ENCODE measurements at regions not wholly inside any gene's neighbourhood (a gene's known extent, or its start where the extent isn't known, plus 50 kb on each side); places are given as distances from the start of the nearest gene placed in this dataset.

DNA sequence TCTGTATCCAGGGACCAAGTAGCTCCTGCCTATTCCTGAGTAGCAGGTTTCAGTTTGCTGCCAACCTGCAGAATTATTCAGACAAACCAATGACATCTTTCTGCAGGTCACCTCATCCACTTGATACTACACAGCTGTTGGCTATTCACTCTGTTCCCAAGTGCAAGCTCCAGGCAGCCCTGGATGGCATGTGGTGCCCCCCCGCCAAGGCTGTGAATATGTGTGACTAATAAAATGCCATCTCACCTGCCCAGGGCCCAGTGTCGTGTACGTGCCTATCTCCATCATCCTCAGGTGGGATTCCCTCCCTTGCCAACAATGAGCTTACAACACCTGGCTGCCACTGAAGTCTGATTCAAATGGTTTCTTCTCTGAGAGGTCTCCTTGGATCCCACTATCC, 125.8 kb downstream of the RAB11FIP2 start:
- WGBS, 2 donors, result 90 to 93% methylated on average over 3 of the region's 3 CpGs
- Histone ChIP-seq H3K9me3 (no peaks in the 10 kb centered on the region), H3K27ac (no peak overlapping the region), H3K4me3 (no peak overlapping the region), H3K36me3 (no peaks in the 10 kb centered on the region), H3K4me1 (no peaks in the 10 kb centered on the region), H3K27me3 (no peaks in the 10 kb centered on the region)
- TF ChIP-seq EP300 (IDR thresholded peaks at IDR 0.05), result no peak
- no peak for TF ChIP-seq POLR2A (IDR thresholded peaks at IDR 0.05)
- TF ChIP-seq, protein P1, sequence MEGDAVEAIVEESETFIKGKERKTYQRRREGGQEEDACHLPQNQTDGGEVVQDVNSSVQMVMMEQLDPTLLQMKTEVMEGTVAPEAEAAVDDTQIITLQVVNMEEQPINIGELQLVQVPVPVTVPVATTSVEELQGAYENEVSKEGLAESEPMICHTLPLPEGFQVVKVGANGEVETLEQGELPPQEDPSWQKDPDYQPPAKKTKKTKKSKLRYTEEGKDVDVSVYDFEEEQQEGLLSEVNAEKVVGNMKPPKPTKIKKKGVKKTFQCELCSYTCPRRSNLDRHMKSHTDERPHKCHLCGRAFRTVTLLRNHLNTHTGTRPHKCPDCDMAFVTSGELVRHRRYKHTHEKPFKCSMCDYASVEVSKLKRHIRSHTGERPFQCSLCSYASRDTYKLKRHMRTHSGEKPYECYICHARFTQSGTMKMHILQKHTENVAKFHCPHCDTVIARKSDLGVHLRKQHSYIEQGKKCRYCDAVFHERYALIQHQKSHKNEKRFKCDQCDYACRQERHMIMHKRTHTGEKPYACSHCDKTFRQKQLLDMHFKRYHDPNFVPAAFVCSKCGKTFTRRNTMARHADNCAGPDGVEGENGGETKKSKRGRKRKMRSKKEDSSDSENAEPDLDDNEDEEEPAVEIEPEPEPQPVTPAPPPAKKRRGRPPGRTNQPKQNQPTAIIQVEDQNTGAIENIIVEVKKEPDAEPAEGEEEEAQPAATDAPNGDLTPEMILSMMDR (IDR thresholded peaks at IDR 0.05), result no peak
- no peak for DNase-seq (ENCODE audit: low spot score in 2 of 2)

DNA sequence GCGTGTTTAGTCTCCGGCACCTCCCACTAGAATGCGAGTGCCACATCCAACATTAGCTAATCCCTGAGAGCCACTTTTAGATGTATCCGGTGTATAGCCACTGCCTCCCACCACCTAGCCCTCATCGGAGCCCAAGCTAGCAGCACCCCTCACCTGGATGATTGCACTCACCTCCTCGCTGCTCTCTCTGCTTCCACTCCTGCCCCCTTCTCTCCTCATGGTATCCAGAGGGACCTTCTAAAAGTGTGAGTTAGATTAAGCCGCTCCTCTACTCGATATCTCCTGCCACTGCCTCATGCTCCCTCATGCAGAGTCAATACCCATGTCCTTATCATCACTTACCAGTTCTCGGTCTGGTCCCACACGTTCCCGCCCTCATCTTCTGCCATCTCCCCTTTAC, 125.3 kb downstream of the RAB11FIP2 start:
- DNase-seq (ENCODE audit: low spot score in 2 of 2), result no peak
- 92 to 93% methylated on average over 11 of the region's 11 CpGs for WGBS, 2 donors
- Histone ChIP-seq H3K27ac (no peak overlapping the region), H3K36me3 (no peaks in the 10 kb centered on the region), H3K4me1 (no peaks in the 10 kb centered on the region), H3K27me3 (no peaks in the 10 kb centered on the region), H3K4me3 (no peak overlapping the region), H3K9me3 (no peaks in the 10 kb centered on the region)
- TF ChIP-seq POLR2A (IDR thresholded peaks at IDR 0.05), result no peak
- TF ChIP-seq, protein P1 (IDR thresholded peaks at IDR 0.05), result no peak

DNA sequence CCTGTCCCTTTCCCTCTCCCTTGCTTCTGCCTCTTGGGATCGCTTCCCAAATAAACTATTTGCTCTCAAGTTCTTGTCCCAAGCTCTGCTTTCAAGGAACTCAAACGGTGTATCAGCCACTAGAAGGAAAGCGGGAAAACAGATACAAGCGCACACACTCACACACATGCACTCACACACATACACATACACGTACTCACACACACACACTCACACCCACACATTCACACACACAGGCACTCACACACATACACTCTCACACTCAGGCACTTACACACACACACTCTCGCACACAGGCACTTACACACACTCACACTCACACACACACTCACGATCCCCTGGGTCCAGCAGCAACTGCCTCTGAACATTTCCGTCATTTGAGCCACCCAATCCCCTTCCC, 121.9 kb downstream of the RAB11FIP2 start:
- Histone ChIP-seq H3K36me3 (no peaks in the 10 kb centered on the region), H3K9me3 (no peaks in the 10 kb centered on the region), H3K4me3 (no peak overlapping the region), H3K27me3 (no peaks in the 10 kb centered on the region), H3K4me1 (no peaks in the 10 kb centered on the region), H3K27ac (no peak overlapping the region)
- DNase-seq (ENCODE audit: low spot score in 2 of 2), result no peak
- WGBS, 2 donors, result 86% methylated on average over 8 of the region's 8 CpGs
- TF ChIP-seq, protein P1 (IDR thresholded peaks at IDR 0.05), result no peak
- no peak for TF ChIP-seq EP300 (IDR thresholded peaks at IDR 0.05)
- TF ChIP-seq POLR2A (IDR thresholded peaks at IDR 0.05), result no peak

DNA sequence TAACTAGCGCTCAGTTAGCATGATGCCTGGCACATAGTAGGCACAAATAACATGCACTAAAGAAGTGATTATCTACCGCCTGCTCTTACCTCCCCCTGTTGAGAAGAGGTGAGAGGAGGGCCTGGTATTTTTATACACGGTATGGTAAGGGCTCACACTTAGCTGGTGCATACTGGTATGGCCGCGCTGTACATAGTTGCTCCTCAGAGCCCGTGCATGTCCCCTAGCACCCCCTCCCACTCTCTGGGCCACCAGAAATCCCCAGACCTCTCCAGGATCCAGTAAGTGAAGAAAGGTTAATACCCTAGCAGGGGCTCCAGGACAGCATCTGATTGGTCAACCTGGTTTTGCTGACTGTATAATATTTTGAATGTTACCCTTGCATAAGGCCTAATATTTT, 121.4 kb downstream of the RAB11FIP2 start:
- H3K36me3 ChIP-seq, result no peaks in the 10 kb centered on the region
- 85 to 89% methylated on average over 6 of the region's 6 CpGs for WGBS, 2 donors

DNA sequence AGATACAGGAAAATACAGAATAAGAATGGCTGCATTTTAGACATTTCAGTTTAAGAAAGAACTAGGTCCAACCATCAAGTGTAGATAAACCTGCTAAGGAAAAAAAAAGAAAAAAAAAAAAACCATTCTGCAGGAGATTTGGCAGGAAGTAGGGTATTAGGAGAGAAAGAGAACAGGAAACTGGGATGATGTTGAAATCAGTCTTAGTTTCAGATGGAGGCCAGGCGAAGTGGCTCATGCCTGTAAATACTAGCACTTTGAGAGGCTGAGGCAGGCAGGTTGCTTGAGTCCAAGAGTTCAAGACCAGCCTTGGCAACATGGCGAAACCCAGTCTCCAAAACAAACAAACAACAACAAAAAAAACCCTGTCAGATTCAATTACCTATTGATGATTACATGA, 120.2 kb downstream of the RAB11FIP2 start:
- Histone ChIP-seq H3K27me3 (no peaks in the 10 kb centered on the region), H3K36me3 (no peaks in the 10 kb centered on the region), H3K27ac (no peak overlapping the region), H3K4me1 (no peaks in the 10 kb centered on the region), H3K4me3 (no peak overlapping the region), H3K9me3 (no peaks in the 10 kb centered on the region)
- no peak for DNase-seq (ENCODE audit: low spot score in 2 of 2)
- WGBS, 2 donors, result 81 to 91% methylated on average over 2 of the region's 2 CpGs
- TF ChIP-seq, protein P1 (IDR thresholded peaks at IDR 0.05), result no peak
- TF ChIP-seq EP300 (IDR thresholded peaks at IDR 0.05), result no peak
- no peak for TF ChIP-seq POLR2A (IDR thresholded peaks at IDR 0.05)

More for the DNA sequence above, 121.4 kb downstream of the RAB11FIP2 start:
- H3K27ac ChIP-seq, result no peak overlapping the region
- H3K4me3 ChIP-seq, result no peak overlapping the region
- H3K4me1 ChIP-seq, result no peaks in the 10 kb centered on the region
- no peak for DNase-seq (ENCODE audit: low spot score in 2 of 2)
- no peaks in the 10 kb centered on the region for H3K9me3 ChIP-seq
- TF ChIP-seq POLR2A (IDR thresholded peaks at IDR 0.05) (no peak), EP300 (IDR thresholded peaks at IDR 0.05) (no peak)
- TF ChIP-seq, protein P1 (IDR thresholded peaks at IDR 0.05), result no peak
- no peaks in the 10 kb centered on the region for H3K27me3 ChIP-seq
